HAP-1 (cell line): ENCODE measurements at regions not wholly inside any gene's neighbourhood (a gene's known extent, or its start where the extent isn't known, plus 50 kb on each side); places are given as distances from the start of the nearest gene placed in this dataset.

Experiments used
- DNase-seq, 2 experiments: peaks; one replicate each; pipeline ENCODE4 v3.0.0-alpha.2; 2016 to 2020; ENCODE audit warnings: low spot score in 2 of 2
- H3K27me3 ChIP-seq: fragments of 250-450 bp; sonication (Bioruptor Pico); 2 replicates; pipeline ENCODE4 v1.5.1; 2020; ENCODE audit warnings: low read depth, mild to moderate bottlenecking, moderate library complexity
- H3K36me3 ChIP-seq: fragments of 250-450 bp; sonication (Bioruptor Pico); replicated peaks from 2 replicates; pipeline ENCODE4 v1.5.1; 2020; ENCODE audit warnings: mild to moderate bottlenecking
- H3K4me1 ChIP-seq: fragments of 250-450 bp; sonication (Bioruptor Pico); 2 replicates; pipeline ENCODE4 v1.5.1; 2020; ENCODE audit warnings: mild to moderate bottlenecking
- H3K4me3 ChIP-seq: fragments of 250-450 bp; sonication (Bioruptor Pico); 2 replicates; pipeline ENCODE4 v1.5.1; 2020; ENCODE audit warnings: mild to moderate bottlenecking, moderate library complexity
- H3K9me3 ChIP-seq: fragments of 250-450 bp; sonication (Bioruptor Pico); 2 replicates; pipeline ENCODE4 v1.5.1; 2020; ENCODE audit warnings: mild to moderate bottlenecking, moderate library complexity
- in situ Hi-C: fragments of 300-500 bp; cut with MboI; formaldehyde crosslinking; loops from 3 replicates; pipeline ENCODE4 v1.14.3; 2020; ENCODE audit warnings: low sequenced_read_pairs, inconsistent platforms, mixed read lengths

DNA sequence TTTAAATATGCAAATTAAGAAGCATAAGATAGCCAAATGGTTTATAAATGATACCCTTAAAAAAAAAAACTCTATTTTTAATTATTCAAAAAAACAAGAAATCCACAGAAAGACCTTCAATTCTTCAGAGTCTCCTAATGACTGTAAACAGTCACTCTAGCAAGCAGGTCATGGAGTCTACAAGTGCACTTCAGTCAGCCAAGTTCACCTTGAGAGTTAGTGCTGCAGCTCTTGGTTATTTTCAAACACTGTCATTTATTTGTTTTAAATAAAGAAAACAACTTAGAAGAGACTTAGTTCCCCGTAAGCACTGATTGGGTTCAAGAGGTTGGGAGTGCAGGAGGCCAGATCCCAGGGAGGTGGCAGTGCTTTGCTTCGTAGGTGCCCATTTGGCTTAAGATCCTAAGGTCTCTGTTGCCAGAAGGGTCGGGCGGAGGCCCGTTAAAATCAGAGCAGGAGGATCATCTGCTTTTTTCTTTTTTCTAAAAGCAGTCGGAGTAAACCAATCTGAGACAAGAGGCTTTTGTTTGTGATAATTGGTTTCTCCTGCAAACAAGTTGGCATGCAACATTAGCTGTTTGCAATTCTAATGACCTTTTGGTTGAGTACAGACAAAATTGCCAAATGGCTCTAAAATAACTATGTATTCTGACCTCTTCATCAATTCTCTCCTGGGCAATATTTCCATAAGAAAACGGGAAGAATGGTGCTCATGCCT, 86.4 kb upstream of the ELMO1 start:
- no peak overlapping the region for H3K4me3 ChIP-seq
- in situ Hi-C loops = no loop called here
- H3K4me1 ChIP-seq = no peaks in the 10 kb centered on the region
- no peaks in the 10 kb centered on the region for H3K27me3 ChIP-seq
- H3K9me3 ChIP-seq = no peaks in the 10 kb centered on the region
- no peak for DNase-seq
- H3K36me3 ChIP-seq = no peaks in the 10 kb centered on the region

DNA sequence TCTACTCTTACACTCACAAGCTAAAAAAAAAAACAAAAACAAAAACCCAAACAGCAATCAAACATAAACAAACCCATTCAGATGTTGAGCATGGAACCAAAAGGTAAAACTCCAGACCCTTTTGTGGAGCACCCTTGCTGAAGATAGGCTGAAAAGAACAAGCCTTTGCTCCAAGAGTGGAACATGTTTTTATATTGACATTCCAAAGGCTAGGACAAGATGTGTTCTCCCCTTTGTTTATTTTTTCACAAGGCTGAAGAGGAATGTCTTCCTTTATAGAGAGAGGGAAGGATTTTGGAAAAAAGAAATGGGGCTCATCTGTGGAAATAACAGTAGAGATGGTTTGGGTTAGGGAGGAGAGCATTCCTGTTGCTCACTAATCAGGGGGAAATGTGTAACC, 87.2 kb upstream of the ELMO1 start:
- H3K27me3 ChIP-seq = no peaks in the 10 kb centered on the region
- no peak overlapping the region for H3K4me3 ChIP-seq
- no peaks in the 10 kb centered on the region for H3K4me1 ChIP-seq
- no peaks in the 10 kb centered on the region for H3K36me3 ChIP-seq
- in situ Hi-C loops = no loop called here
- no peak for DNase-seq
- H3K9me3 ChIP-seq = no peaks in the 10 kb centered on the region

GRCh38 chr7:37536706-37537105, 88.0 kb upstream of the ELMO1 start:
- H3K4me3 ChIP-seq = no peak overlapping the region
- no peaks in the 10 kb centered on the region for H3K4me1 ChIP-seq
- no peaks in the 10 kb centered on the region for H3K9me3 ChIP-seq
- H3K27me3 ChIP-seq = no peaks in the 10 kb centered on the region
- no peaks in the 10 kb centered on the region for H3K36me3 ChIP-seq
- in situ Hi-C loops = no loop called here
- DNase-seq = no peak

GRCh38 chr7:37537439-37537838, 88.8 kb upstream of the ELMO1 start:
- no peaks in the 10 kb centered on the region for H3K27me3 ChIP-seq
- no peak overlapping the region for H3K4me3 ChIP-seq
- in situ Hi-C loops = no loop called here
- H3K4me1 ChIP-seq = no peaks in the 10 kb centered on the region
- no peaks in the 10 kb centered on the region for H3K9me3 ChIP-seq
- no peak for DNase-seq
- no peaks in the 10 kb centered on the region for H3K36me3 ChIP-seq

- no peak overlapping the region for H3K4me3 ChIP-seq
- no peak for DNase-seq
- no peaks in the 10 kb centered on the region for H3K36me3 ChIP-seq
- H3K27me3 ChIP-seq = no peaks in the 10 kb centered on the region
- H3K4me1 ChIP-seq = no peaks in the 10 kb centered on the region
- in situ Hi-C loops = no loop called here
- H3K9me3 ChIP-seq = no peaks in the 10 kb centered on the region
These were observed 90.3 kb upstream of the ELMO1 start for GRCh38 chr7:37538945-37539344.

- Histone ChIP-seq H3K27me3 (no peaks in the 10 kb centered on the region), H3K4me1 (no peaks in the 10 kb centered on the region), H3K4me3 (no peak overlapping the region), H3K9me3 (no peaks in the 10 kb centered on the region), H3K36me3 (no peaks in the 10 kb centered on the region)
- DNase-seq = no peak
- in situ Hi-C loops = no loop called here
These were observed 92.3 kb upstream of the ELMO1 start for GRCh38 chr7:37540917-37541316.

DNA sequence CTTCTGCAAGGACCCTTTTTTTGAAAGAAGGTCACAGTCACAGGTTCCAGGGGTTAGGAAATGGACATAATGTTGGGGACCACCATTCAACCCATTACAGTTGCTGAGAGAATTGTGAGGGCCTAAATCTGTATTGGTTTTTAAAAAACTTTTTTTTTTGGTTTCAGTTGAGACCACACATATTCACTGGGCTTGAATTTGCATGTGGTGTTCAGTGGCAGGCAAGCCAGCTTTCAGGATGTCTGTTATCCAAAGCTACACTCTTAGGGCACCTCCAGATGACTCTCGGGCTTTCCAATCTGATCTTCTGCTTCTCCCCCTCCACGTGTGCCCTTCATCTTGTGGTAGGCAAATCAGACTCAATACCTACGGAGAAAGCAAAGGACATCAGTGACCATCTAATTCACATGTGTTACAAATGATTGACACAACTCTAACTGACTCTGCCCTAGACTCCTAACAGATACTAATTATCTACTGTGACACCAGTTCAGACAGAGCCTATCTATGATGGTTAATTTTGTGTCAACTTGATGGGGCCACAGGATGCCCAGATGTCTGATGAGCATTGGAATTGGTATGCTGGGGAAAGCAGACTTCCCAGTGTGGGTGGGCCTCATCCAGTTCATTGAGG, 93.3 kb upstream of the ELMO1 start:
- no peaks in the 10 kb centered on the region for H3K36me3 ChIP-seq
- DNase-seq = no peak
- no peak overlapping the region for H3K4me3 ChIP-seq

GRCh38 chr7:37545619-37546534, 97.2 kb upstream of the ELMO1 start:
- DNase-seq = no peak
- Histone ChIP-seq H3K9me3 (no peaks in the 10 kb centered on the region), H3K36me3 (no peaks in the 10 kb centered on the region), H3K4me1 (no peaks in the 10 kb centered on the region), H3K4me3 (no peak overlapping the region), H3K27me3 (no peaks in the 10 kb centered on the region)
- in situ Hi-C loops = no loop called here

More for the DNA sequence above, 93.3 kb upstream of the ELMO1 start:
- in situ Hi-C loops = no loop called here
- Histone ChIP-seq H3K9me3 (no peaks in the 10 kb centered on the region), H3K4me1 (no peaks in the 10 kb centered on the region), H3K27me3 (no peaks in the 10 kb centered on the region)

GRCh38 chr7:37546677-37547076, 98.0 kb upstream of the ELMO1 start:
- in situ Hi-C loops = no loop called here
- Histone ChIP-seq H3K9me3 (no peaks in the 10 kb centered on the region), H3K36me3 (no peaks in the 10 kb centered on the region), H3K27me3 (no peaks in the 10 kb centered on the region), H3K4me1 (no peaks in the 10 kb centered on the region), H3K4me3 (no peak overlapping the region)
- DNase-seq = no peak

DNA sequence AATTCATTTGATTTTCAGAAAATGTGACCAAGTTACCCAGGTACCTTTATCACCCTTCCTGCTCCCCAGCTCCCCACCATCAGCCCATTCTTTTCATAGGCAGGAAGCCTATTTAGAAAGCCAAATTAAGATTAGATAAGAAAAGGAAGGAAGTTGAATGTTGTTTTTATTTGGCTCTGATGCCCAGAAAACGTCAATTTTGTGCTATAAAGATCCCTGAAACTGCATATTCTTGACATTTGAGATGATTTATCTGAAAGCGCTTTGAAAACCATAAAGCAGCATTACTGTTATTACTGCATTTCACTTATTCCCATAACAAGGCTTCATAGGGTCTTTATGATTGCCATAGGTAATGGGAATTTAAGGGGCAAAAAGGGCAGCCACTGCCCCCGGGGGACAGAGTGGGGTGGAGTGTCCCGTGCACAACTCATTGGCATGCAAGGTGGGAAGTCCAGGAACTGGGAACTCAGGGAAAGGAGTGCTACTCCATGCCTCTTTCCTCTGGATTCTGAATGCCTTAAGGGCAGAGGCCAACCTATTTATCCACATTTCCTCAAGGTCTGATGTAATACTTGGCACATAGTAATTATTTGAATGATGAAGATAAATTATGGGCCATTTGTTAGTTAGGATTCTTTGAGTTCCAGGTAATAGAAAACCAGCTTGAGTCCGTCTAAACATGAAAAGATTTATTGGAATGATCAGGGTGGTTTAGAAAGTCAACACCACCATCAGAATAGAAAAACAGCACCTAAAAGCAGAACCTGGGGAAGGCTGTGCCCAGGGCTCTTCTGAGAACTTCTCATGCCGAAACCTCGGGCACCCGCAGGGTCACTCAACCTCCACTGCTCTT, 100.6 kb upstream of the ELMO1 start:
- no peak for DNase-seq
- H3K36me3 ChIP-seq = no peaks in the 10 kb centered on the region
- no peak overlapping the region for H3K4me3 ChIP-seq
- in situ Hi-C loops = no loop called here
- no peaks in the 10 kb centered on the region for H3K4me1 ChIP-seq
- H3K27me3 ChIP-seq = no peaks in the 10 kb centered on the region
- no peaks in the 10 kb centered on the region for H3K9me3 ChIP-seq

GRCh38 chr7:37550426-37550825, 101.8 kb upstream of the ELMO1 start:
- no peaks in the 10 kb centered on the region for H3K27me3 ChIP-seq
- no peak for DNase-seq
- no peak overlapping the region for H3K4me3 ChIP-seq
- in situ Hi-C loops = no loop called here
- no peaks in the 10 kb centered on the region for H3K36me3 ChIP-seq
- H3K4me1 ChIP-seq = no peaks in the 10 kb centered on the region
- no peaks in the 10 kb centered on the region for H3K9me3 ChIP-seq

DNA sequence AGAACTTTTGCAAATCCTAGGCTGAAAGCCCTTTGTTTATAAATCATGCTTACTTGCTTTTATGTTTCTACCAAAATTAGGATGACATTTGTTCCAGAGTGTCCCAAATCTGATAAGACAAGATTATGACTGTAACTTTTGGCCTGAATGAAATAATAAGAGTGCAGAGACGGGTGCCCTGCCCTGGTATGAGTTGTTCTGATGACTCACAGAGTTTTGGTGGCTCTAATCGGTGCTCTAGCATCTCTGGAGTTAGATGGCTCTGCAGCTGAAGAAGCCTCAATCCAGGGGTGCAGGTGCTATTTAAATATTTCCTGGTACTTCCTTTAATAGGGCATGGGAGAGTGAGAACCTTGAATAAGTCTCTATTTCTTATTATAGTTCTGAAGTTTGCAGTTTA, 102.2 kb upstream of the ELMO1 start:
- in situ Hi-C loops = no loop called here
- no peaks in the 10 kb centered on the region for H3K9me3 ChIP-seq
- no peak overlapping the region for H3K4me3 ChIP-seq
- H3K27me3 ChIP-seq = no peaks in the 10 kb centered on the region
- DNase-seq = no peak
- no peaks in the 10 kb centered on the region for H3K36me3 ChIP-seq
- no peaks in the 10 kb centered on the region for H3K4me1 ChIP-seq

DNA sequence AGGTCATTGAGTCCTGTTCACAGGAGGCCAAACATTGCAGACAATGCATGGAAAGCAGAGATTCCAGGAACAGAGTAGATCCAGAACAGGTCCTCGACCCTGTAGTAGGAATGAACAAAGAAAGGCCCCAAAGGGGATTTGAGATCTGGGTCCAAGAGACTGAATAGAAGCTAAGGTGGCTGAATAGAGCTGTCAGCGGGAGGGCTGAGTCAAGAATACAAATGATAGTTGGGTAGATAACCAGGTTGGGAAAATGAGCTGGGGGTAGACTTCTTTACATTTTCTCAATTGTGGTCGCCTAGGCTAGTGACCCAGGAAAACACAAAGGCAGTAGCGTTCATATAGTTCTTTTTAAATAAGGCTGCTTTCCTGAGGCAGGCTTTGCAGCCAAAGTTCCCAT, 103.4 kb upstream of the ELMO1 start:
- Histone ChIP-seq H3K27me3 (no peaks in the 10 kb centered on the region), H3K4me3 (no peak overlapping the region), H3K4me1 (no peaks in the 10 kb centered on the region), H3K9me3 (no peaks in the 10 kb centered on the region), H3K36me3 (no peaks in the 10 kb centered on the region)
- in situ Hi-C loops = no loop called here
- no peak for DNase-seq
